GM18508 (cell line): ENCODE measurements at regions not wholly inside any gene's neighbourhood (a gene's known extent, or its start where the extent isn't known, plus 50 kb on each side); places are given as distances from the start of the nearest gene placed in this dataset.

Experiments
- ATAC-seq: cut with Tn5 transposase; IDR thresholded peaks from one replicate; pipeline ENCODE4 v1.9.1; 2021; ENCODE audit warnings: moderate number of reproducible peaks; ENCODE audit not compliant: insufficient read depth, unreplicated experiment

- no peak for ATAC-seq
These were observed 775.1 kb downstream of the BRD1 start for GRCh38 chr22:49052560-49052959.

- ATAC-seq, result no peak
These were observed 775.6 kb downstream of the BRD1 start for GRCh38 chr22:49052023-49052538.

- ATAC-seq, result no peak
These were observed 776.1 kb downstream of the BRD1 start for GRCh38 chr22:49051491-49052022.

GRCh38 chr22:49049691-49050090, 778.0 kb downstream of the BRD1 start:
- ATAC-seq, result no peak

- ATAC-seq, result no peak
These were observed 779.1 kb downstream of the BRD1 start for GRCh38 chr22:49048591-49048990.

GRCh38 chr22:49047447-49047846, 780.2 kb downstream of the BRD1 start:
- ATAC-seq, result no peak

- no peak for ATAC-seq
These were observed 780.9 kb downstream of the BRD1 start for GRCh38 chr22:49046546-49047361.

- no peak for ATAC-seq
These were observed 781.6 kb downstream of the BRD1 start for GRCh38 chr22:49046000-49046545.

GRCh38 chr22:49045276-49045675, 782.4 kb downstream of the BRD1 start:
- no peak for ATAC-seq

GRCh38 chr22:49044776-49045175, 782.9 kb downstream of the BRD1 start:
- no peak for ATAC-seq

GRCh38 chr22:49044091-49044490, 783.6 kb downstream of the BRD1 start:
- ATAC-seq, result no peak

- no peak for ATAC-seq
These were observed 784.5 kb downstream of the BRD1 start for GRCh38 chr22:49042877-49043859.

- no peak for ATAC-seq
These were observed 785.6 kb downstream of the BRD1 start for GRCh38 chr22:49042066-49042465.

- no peak for ATAC-seq
These were observed 786.8 kb downstream of the BRD1 start for GRCh38 chr22:49040754-49041467.

- ATAC-seq, result no peak
These were observed 787.6 kb downstream of the BRD1 start for GRCh38 chr22:49040111-49040510.

GRCh38 chr22:49039625-49040024, 788.0 kb downstream of the BRD1 start:
- no peak for ATAC-seq

- ATAC-seq, result no peak
These were observed 789.9 kb downstream of the BRD1 start for GRCh38 chr22:49037701-49038245.

- ATAC-seq, result no peak
These were observed 791.2 kb downstream of the BRD1 start for GRCh38 chr22:49036513-49036912.

GRCh38 chr22:49035818-49036457, 791.7 kb downstream of the BRD1 start:
- ATAC-seq, result no peak
